A549 (cell line): ENCODE measurements at regions not wholly inside any gene's neighbourhood (a gene's known extent, or its start where the extent isn't known, plus 50 kb on each side); places are given as distances from the start of the nearest gene placed in this dataset.

ENCODE experiments used
- ATAC-seq, 2 experiments: fragments of 200-7000 bp in 1 of 2; fragments of >200 bp in 1 of 2; cut with Nextera tagmentation in 1 of 2; cut with Tn5 transposase in 1 of 2; 3 replicates each; pipeline versions ENCODE4 v1.8.0 to v1.9.1; 2018 to 2020; ENCODE audit warnings: mild to moderate bottlenecking in 1 of 2, moderate library complexity in 1 of 2
- CTCF ChIA-PET: fragments of 300-600 bp; sonication (Branson Sonifier 250); formaldehyde crosslinking; extraction: SDS; loops from one replicate; lab custom pipeline; 2021; ENCODE audit warnings: antibody characterized with exemption, inconsistent platforms; lab: Yijun Ruan, JAX
- POLR2A ChIA-PET: fragments of 350-600 bp; formaldehyde crosslinking; extraction: SDS; loops from one replicate; lab custom pipeline; 2021; ENCODE audit warnings: antibody characterized with exemption, inconsistent platforms; lab: Yijun Ruan, JAX
- DNase-seq, 2 experiments: peaks; one replicate each; pipeline versions ENCODE4 v3.0.0 to v3.0.0-alpha.2; 2011 to 2016; ENCODE audit warnings: low read depth in 1 of 2, low spot score in 1 of 2
- FAIRE-seq: peaks from 2 replicates; lab custom pipeline; 2011; peaks lifted over from hg19 to GRCh38; lab: Jason Lieb, UNC
- H3K27ac ChIP-seq, 2 experiments: fragments of >200 bp; sonication (Bioruptor Twin); formaldehyde crosslinking; 3 replicates each; pipeline ENCODE4 v1.5.1; 2016 to 2017
- H3K4me1 ChIP-seq: fragments of >200 bp; sonication (Bioruptor Twin); formaldehyde crosslinking; 3 replicates; pipeline ENCODE4 v1.6.1; 2016
- H3K4me2 ChIP-seq: fragments of >200 bp; sonication (Bioruptor Twin); formaldehyde crosslinking; 3 replicates; pipeline ENCODE4 v1.6.1; 2016
- H3K4me3 ChIP-seq: fragments of >200 bp; sonication (Bioruptor Twin); formaldehyde crosslinking; 3 replicates; pipeline ENCODE4 v1.5.1; 2016
- H3K9me3 ChIP-seq: fragments of >200 bp; sonication (Bioruptor Twin); formaldehyde crosslinking; 3 replicates; pipeline ENCODE4 v1.6.1; 2016
- BHLHE40 ChIP-seq: IDR thresholded peaks from 2 replicates; pipeline ENCODE4 v1.6.1; 2012; ENCODE audit warnings: low read depth, low read length, inconsistent platforms
- CBX2 ChIP-seq: fragments of 200-600 bp; sonication (generic); IDR thresholded peaks from 2 replicates; pipeline ENCODE4 v1.6.1; 2016; ENCODE audit warnings: low read depth, mild to moderate bottlenecking, borderline replicate concordance
- CBX8 ChIP-seq: fragments of 200-600 bp; sonication (generic); IDR thresholded peaks from 2 replicates; pipeline ENCODE4 v1.6.1; 2016
- ESRRA ChIP-seq: fragments of 150-350 bp; IDR thresholded peaks from 2 replicates; pipeline ENCODE4 v1.6.1; 2014; ENCODE audit warnings: mild to moderate bottlenecking, low read length, borderline replicate concordance
- FOSB ChIP-seq: fragments of 250-450 bp; sonication (Bioruptor Pico); IDR thresholded peaks from 2 replicates; pipeline ENCODE4 v1.5.0; 2020; ENCODE audit warnings: mild to moderate bottlenecking, moderate library complexity
- FOSL2 ChIP-seq, 2 experiments: fragments of 450-650 bp in 1 of 2; fragments of >200 bp in 1 of 2; sonication (Bioruptor Twin) in 1 of 2; formaldehyde crosslinking; IDR thresholded peaks; 2 replicates each; pipeline versions ENCODE4 v1.5.0 to v1.6.1; 2016 to 2020; ENCODE audit warnings: mild to moderate bottlenecking in 1 of 2, moderate library complexity in 1 of 2
- JUN ChIP-seq, 2 experiments: fragments of >200 bp; sonication (Bioruptor Twin); formaldehyde crosslinking; IDR thresholded peaks; 2 replicates in 1 of 2; 3 replicates in 1 of 2; pipeline ENCODE4 v1.6.1; 2016 to 2017
- MAZ ChIP-seq: fragments of 150-350 bp; IDR thresholded peaks from 2 replicates; pipeline ENCODE4 v1.6.1; 2014; ENCODE audit warnings: antibody characterized with exemption, low read depth, low read length, borderline replicate concordance
- PHF8 ChIP-seq: fragments of 200-600 bp; sonication (generic); IDR thresholded peaks from 2 replicates; pipeline ENCODE4 v1.6.1; 2016; ENCODE audit warnings: low read depth, mild to moderate bottlenecking, antibody characterized with exemption, moderate library complexity, borderline replicate concordance
- POLR2AphosphoS2 ChIP-seq: conservative IDR thresholded peaks from 2 replicates; pipeline ENCODE4 v1.6.1; 2012; ENCODE audit warnings: low read length, improper control_type of control experiment, inconsistent platforms
- RCOR1 ChIP-seq: fragments of 150-350 bp; IDR thresholded peaks from 2 replicates; pipeline ENCODE4 v1.6.1; 2014; ENCODE audit warnings: antibody characterized with exemption, low read length, low read depth
- RNF2 ChIP-seq: fragments of 200-600 bp; sonication (generic); IDR thresholded peaks from 2 replicates; pipeline ENCODE4 v1.6.1; 2016; ENCODE audit warnings: low read depth, mild to moderate bottlenecking, antibody characterized with exemption, moderate library complexity, borderline replicate concordance
- TP53 ChIP-seq: fragments of 250-450 bp; sonication (Bioruptor Pico); IDR thresholded peaks from 2 replicates; pipeline ENCODE4 v1.5.0; 2021; ENCODE audit warnings: mild to moderate bottlenecking, moderate library complexity
- ZNF302 ChIP-seq: fragments of 250-450 bp; sonication (Bioruptor Pico); IDR thresholded peaks from 2 replicates; pipeline ENCODE4 v1.9.0; 2021; ENCODE audit warnings: inconsistent platforms, mild to moderate bottlenecking, moderate library complexity
- ZSCAN20 ChIP-seq: fragments of 250-450 bp; sonication (Bioruptor Pico); IDR thresholded peaks from 2 replicates; pipeline ENCODE4 v1.8.0; 2022; ENCODE audit warnings: mild to moderate bottlenecking, moderate library complexity
- WGBS: methylation state at CpG from one replicate; pipeline ENCODE4 v1.1.6; 2017; ENCODE audit errors: missing lambda C conversion rate; 5-methylcytosine and 5-hydroxymethylcytosine counted together
- TF ChIP-seq, protein P1 (sequence below): fragments of 250-450 bp; sonication (Bioruptor Pico); IDR thresholded peaks from 2 replicates; pipeline ENCODE4 v1.5.0; 2020; ENCODE audit warnings: low read depth, mild to moderate bottlenecking, moderate library complexity
- TF ChIP-seq, protein P2 (sequence below): IDR thresholded peaks from 2 replicates; pipeline ENCODE4 v1.6.1; 2012
- TF ChIP-seq, protein P3 (sequence below): fragments of >200 bp; sonication (Bioruptor Twin); formaldehyde crosslinking; IDR thresholded peaks from 3 replicates; pipeline ENCODE4 v1.5.1; 2016
- TF ChIP-seq, protein P4 (sequence below): fragments of >200 bp; sonication (Bioruptor Twin); formaldehyde crosslinking; IDR thresholded peaks from 2 replicates; pipeline ENCODE4 v1.6.1; 2016
- TF ChIP-seq, protein P5 (sequence below): fragments of 250-450 bp; sonication (Bioruptor Pico); IDR thresholded peaks from 2 replicates; pipeline ENCODE4 v1.5.0; 2021; ENCODE audit warnings: mild to moderate bottlenecking, moderate library complexity, borderline replicate concordance
- TF ChIP-seq, protein P6 (sequence below): fragments of >200 bp; sonication (Bioruptor Twin); formaldehyde crosslinking; IDR thresholded peaks from 3 replicates; pipeline ENCODE4 v1.6.1; 2016
- TF ChIP-seq, protein P7 (sequence below): IDR thresholded peaks from 2 replicates; pipeline ENCODE4 v1.6.1; 2012

DNA sequence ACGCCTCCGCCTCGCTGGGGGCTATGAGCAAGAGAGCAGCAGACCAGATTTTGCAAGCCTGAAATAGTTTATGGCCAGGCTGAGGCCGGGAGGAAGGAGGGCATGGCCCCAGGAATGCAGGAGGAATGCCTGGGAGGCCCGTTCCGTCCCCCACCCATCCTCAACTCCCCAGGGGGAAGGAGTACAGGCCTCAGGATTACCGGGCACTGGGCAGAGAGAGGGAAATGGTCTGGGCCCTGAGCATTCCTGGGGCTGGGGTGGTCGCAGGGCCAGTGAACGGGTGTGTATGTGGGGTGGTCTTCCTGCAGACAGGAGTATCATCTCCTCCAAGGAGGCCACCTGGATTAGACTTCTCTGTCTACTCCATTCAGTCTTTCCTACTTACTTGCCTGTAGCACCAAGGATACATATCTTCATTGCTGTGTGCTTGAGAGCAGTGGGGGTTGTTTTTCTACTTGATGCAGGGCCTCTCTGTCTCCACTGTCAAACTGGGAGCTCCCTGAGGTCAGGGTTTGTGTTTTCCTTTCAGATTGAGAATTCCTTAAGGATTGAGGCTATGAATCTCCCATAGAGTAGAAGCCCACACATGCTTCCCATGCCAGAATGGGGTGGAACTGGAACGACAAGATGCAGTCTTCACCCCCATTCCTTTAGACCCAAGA, 81.3 kb downstream of the VEGFA start:
- Histone ChIP-seq H3K4me2 (no peak overlapping the region), H3K4me1 (no peaks in the 10 kb centered on the region), H3K9me3 (no peaks in the 10 kb centered on the region), H3K27ac (no peak overlapping the region), H3K4me3 (no peak overlapping the region)
- ChIA-PET POLR2A (no interaction called here), CTCF (interaction anchor here (1.3 to 1.6 kb wide), 2 partner anchors 14 to 140 kb away, joined by 3 to 5 read pairs; no protein-coding TSS in a partner anchor)
- FAIRE-seq (no peak), ATAC-seq (no peak; a peak in 1 of 6 replicates), DNase-seq (no peak)
- TF ChIP-seq, protein P1, sequence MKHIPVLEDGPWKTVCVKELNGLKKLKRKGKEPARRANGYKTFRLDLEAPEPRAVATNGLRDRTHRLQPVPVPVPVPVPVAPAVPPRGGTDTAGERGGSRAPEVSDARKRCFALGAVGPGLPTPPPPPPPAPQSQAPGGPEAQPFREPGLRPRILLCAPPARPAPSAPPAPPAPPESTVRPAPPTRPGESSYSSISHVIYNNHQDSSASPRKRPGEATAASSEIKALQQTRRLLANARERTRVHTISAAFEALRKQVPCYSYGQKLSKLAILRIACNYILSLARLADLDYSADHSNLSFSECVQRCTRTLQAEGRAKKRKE (CRISPR knock-in tag), result no peak
- TF ChIP-seq ZNF302 (CRISPR knock-in tag), result no peak
- TF ChIP-seq, protein P2, sequence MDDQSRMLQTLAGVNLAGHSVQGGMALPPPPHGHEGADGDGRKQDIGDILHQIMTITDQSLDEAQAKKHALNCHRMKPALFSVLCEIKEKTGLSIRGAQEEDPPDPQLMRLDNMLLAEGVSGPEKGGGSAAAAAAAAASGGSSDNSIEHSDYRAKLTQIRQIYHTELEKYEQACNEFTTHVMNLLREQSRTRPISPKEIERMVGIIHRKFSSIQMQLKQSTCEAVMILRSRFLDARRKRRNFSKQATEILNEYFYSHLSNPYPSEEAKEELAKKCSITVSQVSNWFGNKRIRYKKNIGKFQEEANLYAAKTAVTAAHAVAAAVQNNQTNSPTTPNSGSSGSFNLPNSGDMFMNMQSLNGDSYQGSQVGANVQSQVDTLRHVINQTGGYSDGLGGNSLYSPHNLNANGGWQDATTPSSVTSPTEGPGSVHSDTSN, result no peak
- TF ChIP-seq TP53 (CRISPR knock-in tag), result no peak
- TF ChIP-seq, protein P3, sequence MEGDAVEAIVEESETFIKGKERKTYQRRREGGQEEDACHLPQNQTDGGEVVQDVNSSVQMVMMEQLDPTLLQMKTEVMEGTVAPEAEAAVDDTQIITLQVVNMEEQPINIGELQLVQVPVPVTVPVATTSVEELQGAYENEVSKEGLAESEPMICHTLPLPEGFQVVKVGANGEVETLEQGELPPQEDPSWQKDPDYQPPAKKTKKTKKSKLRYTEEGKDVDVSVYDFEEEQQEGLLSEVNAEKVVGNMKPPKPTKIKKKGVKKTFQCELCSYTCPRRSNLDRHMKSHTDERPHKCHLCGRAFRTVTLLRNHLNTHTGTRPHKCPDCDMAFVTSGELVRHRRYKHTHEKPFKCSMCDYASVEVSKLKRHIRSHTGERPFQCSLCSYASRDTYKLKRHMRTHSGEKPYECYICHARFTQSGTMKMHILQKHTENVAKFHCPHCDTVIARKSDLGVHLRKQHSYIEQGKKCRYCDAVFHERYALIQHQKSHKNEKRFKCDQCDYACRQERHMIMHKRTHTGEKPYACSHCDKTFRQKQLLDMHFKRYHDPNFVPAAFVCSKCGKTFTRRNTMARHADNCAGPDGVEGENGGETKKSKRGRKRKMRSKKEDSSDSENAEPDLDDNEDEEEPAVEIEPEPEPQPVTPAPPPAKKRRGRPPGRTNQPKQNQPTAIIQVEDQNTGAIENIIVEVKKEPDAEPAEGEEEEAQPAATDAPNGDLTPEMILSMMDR, result no peak
- no peak for TF ChIP-seq RNF2
- no peak for TF ChIP-seq CBX8
- TF ChIP-seq, protein P4, sequence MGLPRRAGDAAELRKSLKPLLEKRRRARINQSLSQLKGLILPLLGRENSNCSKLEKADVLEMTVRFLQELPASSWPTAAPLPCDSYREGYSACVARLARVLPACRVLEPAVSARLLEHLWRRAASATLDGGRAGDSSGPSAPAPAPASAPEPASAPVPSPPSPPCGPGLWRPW, result no peak
- WGBS, result 70% methylated on average over 10 of the region's 10 CpGs

DNA sequence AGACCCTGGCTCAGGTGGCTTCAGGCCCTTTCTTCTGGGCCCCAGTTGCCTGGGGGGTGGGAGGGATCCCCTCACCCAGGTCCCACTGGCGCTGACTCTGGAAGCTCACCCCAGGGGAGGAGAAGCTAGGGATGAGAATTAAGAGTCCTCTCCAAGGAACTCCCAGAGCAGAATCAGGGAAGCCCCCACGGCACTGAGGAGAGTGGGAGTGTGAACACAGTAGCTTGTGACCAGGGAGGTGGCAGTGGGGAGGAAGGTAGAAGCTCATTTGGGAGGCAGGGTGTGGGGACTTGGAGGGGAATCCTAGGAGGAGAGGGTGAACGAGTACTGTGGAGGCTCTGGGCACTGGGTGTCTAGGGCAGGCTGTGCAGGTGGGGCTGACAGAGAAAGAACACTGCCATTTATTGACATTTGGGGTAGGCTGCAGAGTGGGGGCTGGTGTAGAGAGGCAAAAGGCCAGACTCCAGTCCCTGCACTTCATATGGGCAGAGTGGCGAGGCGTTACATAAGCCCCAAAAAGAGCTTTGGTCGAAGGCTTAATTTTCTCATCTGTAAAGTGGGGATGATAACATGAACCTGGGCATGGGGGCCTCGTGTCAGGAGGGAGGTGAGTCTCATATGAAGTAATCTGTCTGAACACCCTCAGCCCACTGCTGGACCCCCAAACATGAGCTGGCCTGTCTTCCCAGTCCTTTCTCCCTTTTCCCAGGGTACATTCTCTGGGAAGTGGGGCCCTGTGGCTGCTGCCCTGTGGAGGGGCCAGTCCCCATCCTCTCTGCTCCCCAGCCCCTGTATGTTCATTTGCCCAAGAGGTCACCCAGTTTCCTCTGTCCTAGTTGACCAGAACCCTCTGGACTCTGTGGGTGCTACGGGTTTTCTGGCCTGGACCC, 80.5 kb downstream of the VEGFA start:
- FAIRE-seq (no peak), ATAC-seq (no peak), DNase-seq (no peak)
- no peak overlapping the region for H3K4me2 ChIP-seq
- TF ChIP-seq, protein P3, result no peak
- no peak for TF ChIP-seq RCOR1
- no peak for TF ChIP-seq FOSL2 (IDR thresholded peaks at IDR 0.05)
- TF ChIP-seq FOSL2 (CRISPR knock-in tag; IDR thresholded peaks at IDR 0.05), result no peak
- TF ChIP-seq, protein P5, sequence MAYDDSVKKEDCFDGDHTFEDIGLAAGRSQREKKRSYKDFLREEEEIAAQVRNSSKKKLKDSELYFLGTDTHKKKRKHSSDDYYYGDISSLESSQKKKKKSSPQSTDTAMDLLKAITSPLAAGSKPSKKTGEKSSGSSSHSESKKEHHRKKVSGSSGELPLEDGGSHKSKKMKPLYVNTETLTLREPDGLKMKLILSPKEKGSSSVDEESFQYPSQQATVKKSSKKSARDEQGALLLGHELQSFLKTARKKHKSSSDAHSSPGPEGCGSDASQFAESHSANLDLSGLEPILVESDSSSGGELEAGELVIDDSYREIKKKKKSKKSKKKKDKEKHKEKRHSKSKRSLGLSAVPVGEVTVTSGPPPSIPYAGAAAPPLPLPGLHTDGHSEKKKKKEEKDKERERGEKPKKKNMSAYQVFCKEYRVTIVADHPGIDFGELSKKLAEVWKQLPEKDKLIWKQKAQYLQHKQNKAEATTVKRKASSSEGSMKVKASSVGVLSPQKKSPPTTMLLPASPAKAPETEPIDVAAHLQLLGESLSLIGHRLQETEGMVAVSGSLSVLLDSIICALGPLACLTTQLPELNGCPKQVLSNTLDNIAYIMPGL (CRISPR knock-in tag), result no peak
- TF ChIP-seq, protein P6, sequence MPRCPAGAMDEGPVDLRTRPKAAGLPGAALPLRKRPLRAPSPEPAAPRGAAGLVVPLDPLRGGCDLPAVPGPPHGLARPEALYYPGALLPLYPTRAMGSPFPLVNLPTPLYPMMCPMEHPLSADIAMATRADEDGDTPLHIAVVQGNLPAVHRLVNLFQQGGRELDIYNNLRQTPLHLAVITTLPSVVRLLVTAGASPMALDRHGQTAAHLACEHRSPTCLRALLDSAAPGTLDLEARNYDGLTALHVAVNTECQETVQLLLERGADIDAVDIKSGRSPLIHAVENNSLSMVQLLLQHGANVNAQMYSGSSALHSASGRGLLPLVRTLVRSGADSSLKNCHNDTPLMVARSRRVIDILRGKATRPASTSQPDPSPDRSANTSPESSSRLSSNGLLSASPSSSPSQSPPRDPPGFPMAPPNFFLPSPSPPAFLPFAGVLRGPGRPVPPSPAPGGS, result no peak
- TF ChIP-seq, protein P7, sequence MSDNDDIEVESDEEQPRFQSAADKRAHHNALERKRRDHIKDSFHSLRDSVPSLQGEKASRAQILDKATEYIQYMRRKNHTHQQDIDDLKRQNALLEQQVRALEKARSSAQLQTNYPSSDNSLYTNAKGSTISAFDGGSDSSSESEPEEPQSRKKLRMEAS, result no peak
- no peak for TF ChIP-seq BHLHE40
- TF ChIP-seq POLR2AphosphoS2, result no peak
- TF ChIP-seq FOSB (CRISPR knock-in tag), result no peak
- no peak for TF ChIP-seq MAZ
- TF ChIP-seq CBX8, result no peak
- no peak for TF ChIP-seq JUN (IDR thresholded peaks at IDR 0.05)
- no peak for TF ChIP-seq CBX2
- no peak for TF ChIP-seq ESRRA
- no peak for TF ChIP-seq ZSCAN20 (CRISPR knock-in tag)
- no peak for TF ChIP-seq PHF8
- WGBS, result 63% methylated on average over 7 of the region's 8 CpGs
- no peaks in the 10 kb centered on the region for H3K4me1 ChIP-seq
- no peak overlapping the region for H3K4me3 ChIP-seq
- no peak overlapping the region for H3K27ac ChIP-seq
- H3K9me3 ChIP-seq, result no peaks in the 10 kb centered on the region
- POLR2A ChIA-PET, result no interaction called here
- CTCF ChIA-PET, result interaction anchor here (1.3 to 1.6 kb wide), 2 partner anchors 15 to 81 kb away, joined by 3 to 5 read pairs; no protein-coding TSS in a partner anchor
